A549 (cell line): ENCODE measurements at regions not wholly inside any gene's neighbourhood (a gene's known extent, or its start where the extent isn't known, plus 50 kb on each side); places are given as distances from the start of the nearest gene placed in this dataset.

Experiments
- CTCF ChIP-seq: fragments of >200 bp; sonication (Bioruptor Twin); formaldehyde crosslinking; IDR thresholded peaks from 3 replicates; pipeline ENCODE4 v1.5.1; 2016
- EP300 ChIP-seq, 2 experiments: fragments of >200 bp; sonication (Bioruptor Twin); formaldehyde crosslinking; IDR thresholded peaks; 2 replicates in 1 of 2; 3 replicates in 1 of 2; pipeline ENCODE4 v1.6.1; 2016 to 2017
- MAX ChIP-seq: IDR thresholded peaks from 2 replicates; pipeline ENCODE4 v1.6.1; 2012
- POLR2A ChIP-seq: IDR thresholded peaks from 2 replicates; pipeline ENCODE4 v1.6.1; 2012; ENCODE audit warnings: mild to moderate bottlenecking, low read length
- RFX5 ChIP-seq: fragments of 450-650 bp; IDR thresholded peaks from 2 replicates; pipeline ENCODE4 v1.7.1; 2014; ENCODE audit warnings: antibody characterized with exemption, mild to moderate bottlenecking, moderate library complexity
- ZFP36 ChIP-seq: fragments of 450-650 bp; IDR thresholded peaks from 2 replicates; pipeline ENCODE4 v1.6.1; 2014; ENCODE audit warnings: borderline replicate concordance; ENCODE audit not compliant: partially characterized antibody

- TF ChIP-seq ZFP36 (no peak), EP300 (IDR thresholded peaks at IDR 0.05) (no peak), RFX5 (no peak), POLR2A (no peak), CTCF (no peak), MAX (no peak)
Observed at GRCh38 chr12:76701690-76702089, 62.2 kb upstream of the ZDHHC17 start.
